HCT116 (cell line): ENCODE measurements at regions not wholly inside any gene's neighbourhood (a gene's known extent, or its start where the extent isn't known, plus 50 kb on each side); places are given as distances from the start of the nearest gene placed in this dataset.

ENCODE experiments used
- ATAC-seq: fragments of 200-7000 bp; cut with Tn5 transposase; 2 replicates; pipeline ENCODE4 v1.9.1; 2020; ENCODE audit warnings: mild to moderate bottlenecking, moderate library complexity
- BruUV-seq: library from RNA; stranded (reverse); fragments of 400-500 nt; replicated peaks from 2 replicates; lab custom pipeline; 2021; lab: Mats Ljungman, UMichigan
- CTCF ChIA-PET: fragments of 300-600 bp; sonication (Branson Sonifier 250); formaldehyde crosslinking; loops from one replicate; lab custom pipeline; 2021; ENCODE audit warnings: antibody characterized with exemption; lab: Charles Lee
- POLR2A ChIA-PET: fragments of 300-600, 350-600 bp; sonication (Branson Sonifier 250); formaldehyde crosslinking; loops from one replicate; lab custom pipeline; 2021; ENCODE audit warnings: antibody characterized with exemption; lab: Charles Lee
- RAD21 ChIA-PET, 2 experiments: fragments of 300-600 bp; sonication (Branson Sonifier 250); formaldehyde crosslinking; loops; one replicate each; lab custom pipeline; 2023; ENCODE audit warnings: low total read pairs in 2 of 2; ENCODE audit not compliant: uncharacterized antibody in 2 of 2, unreplicated experiment in 2 of 2, low non-redundant PET in 1 of 2; lab: Charles Lee
- DNase-seq: peaks from one replicate; pipeline ENCODE4 v3.0.0-alpha.2; 2010; ENCODE audit warnings: low read depth, low spot score
- H2AFZ ChIP-seq: fragments of 200-600 bp; shearing (Covaris generic), sonication (generic); 2 replicates; pipeline ENCODE4 v1.6.1; 2017; ENCODE audit warnings: low read depth, mixed run types, mixed read lengths, antibody characterized with exemption, low read length; ENCODE audit not compliant: poor library complexity, severe bottlenecking
- H3K27ac ChIP-seq: 2 replicates; pipeline ENCODE4 v1.5.1; 2012; ENCODE audit warnings: low read depth, low read length
- H3K27me3 ChIP-seq: fragments of 200-600 bp; sonication (generic); 2 replicates; pipeline ENCODE4 v1.6.1; 2016; ENCODE audit warnings: mixed run types, low read length, mixed read lengths; ENCODE audit not compliant: insufficient read depth
- H3K36me3 ChIP-seq, 2 experiments: fragments of 200-500 bp in 1 of 2; fragments of 200-600 bp in 1 of 2; sonication (Bioruptor generic) in 1 of 2; sonication (generic) in 1 of 2; 2 replicates each; pipeline versions ENCODE4 v1.5.1 to v1.6.1; 2014 to 2016; ENCODE audit warnings: low read length in 2 of 2, inconsistent platforms in 1 of 2, mixed read lengths in 1 of 2, mixed run types in 1 of 2; ENCODE audit not compliant: insufficient read depth in 2 of 2, control insufficient read depth in 1 of 2
- H3K4me1 ChIP-seq, 2 experiments: fragments of 200-600 bp in 1 of 2; sonication (generic) in 1 of 2; 2 replicates each; pipeline versions ENCODE4 v1.5.1 to v1.6.1; 2012 to 2017; ENCODE audit warnings: low read length in 2 of 2, inconsistent platforms in 1 of 2, mild to moderate bottlenecking in 1 of 2, mixed read lengths in 1 of 2, mixed run types in 1 of 2, moderate library complexity in 1 of 2; ENCODE audit not compliant: insufficient read depth in 2 of 2, control insufficient read depth in 1 of 2
- H3K4me2 ChIP-seq: fragments of 200-600 bp; sonication (generic); 2 replicates; pipeline ENCODE4 v1.6.1; 2017; ENCODE audit warnings: mixed run types, low read length, mixed read lengths
- H3K4me3 ChIP-seq, 2 experiments: fragments of 200-600 bp in 1 of 2; sonication (generic) in 1 of 2; replicated peaks in 1 of 2; 2 replicates each; pipeline ENCODE4 v1.5.1; 2011 to 2016; ENCODE audit warnings: low read length in 2 of 2, control low read depth in 1 of 2, low read depth in 1 of 2, mild to moderate bottlenecking in 1 of 2, mixed read lengths in 1 of 2, mixed run types in 1 of 2
- H3K79me2 ChIP-seq: fragments of 200-600 bp; sonication (generic); 2 replicates; pipeline ENCODE4 v1.6.1; 2017; ENCODE audit warnings: mild to moderate bottlenecking, mixed run types, low read length, moderate library complexity, mixed read lengths; ENCODE audit not compliant: insufficient read depth
- H3K9ac ChIP-seq: fragments of 200-600 bp; sonication (generic); 2 replicates; pipeline ENCODE4 v1.6.1; 2016; ENCODE audit warnings: low read length, mixed read lengths
- H3K9me2 ChIP-seq: fragments of 200-600 bp; sonication (generic), shearing (Covaris generic); 2 replicates; pipeline ENCODE4 v1.6.1; 2017; ENCODE audit warnings: mixed run types, mild to moderate bottlenecking, moderate library complexity; ENCODE audit not compliant: insufficient read depth
- H3K9me3 ChIP-seq, 2 experiments: fragments of 200-500 bp in 1 of 2; fragments of 200-600 bp in 1 of 2; sonication (Bioruptor generic) in 1 of 2; sonication (generic) in 1 of 2; 2 replicates each; pipeline ENCODE4 v1.6.1; 2014 to 2017; ENCODE audit warnings: low read length in 2 of 2, mixed read lengths in 2 of 2, inconsistent platforms in 1 of 2, low read depth in 1 of 2, mild to moderate bottlenecking in 1 of 2, mixed run types in 1 of 2, moderate library complexity in 1 of 2; ENCODE audit not compliant: control insufficient read depth in 1 of 2, insufficient read depth in 1 of 2
- H4K20me1 ChIP-seq: fragments of 200-600 bp; sonication (generic), shearing (Covaris generic); 2 replicates; pipeline ENCODE4 v1.6.1; 2017; ENCODE audit warnings: mixed run types, mild to moderate bottlenecking, moderate library complexity; ENCODE audit not compliant: insufficient read depth
- CBX3 ChIP-seq: IDR thresholded peaks from 2 replicates; pipeline ENCODE4 v1.6.1; 2012; ENCODE audit warnings: low read depth
- CEBPB ChIP-seq: IDR thresholded peaks from 2 replicates; pipeline ENCODE4 v1.6.1; 2012; ENCODE audit warnings: low read depth
- EGR1 ChIP-seq: IDR thresholded peaks from 2 replicates; pipeline ENCODE4 v1.6.1; 2012; ENCODE audit warnings: low read depth
- EZH2 ChIP-seq: fragments of 200-600 bp; sonication (generic); IDR thresholded peaks from 2 replicates; pipeline ENCODE4 v1.6.1; 2017; ENCODE audit warnings: antibody characterized with exemption, mixed run types
- FOSL1 ChIP-seq: IDR thresholded peaks from 2 replicates; pipeline ENCODE4 v1.6.1; 2012; ENCODE audit warnings: low read depth
- POLR2A ChIP-seq: IDR thresholded peaks from 2 replicates; pipeline ENCODE4 v1.7.0; 2011; ENCODE audit warnings: borderline replicate concordance; ENCODE audit not compliant: insufficient read depth, insufficient read length; ENCODE audit errors: extremely low read depth
- intact Hi-C: fragments of 100-400 bp; cut with micrococcal nuclease; formaldehyde crosslinking; loops from 2 replicates; pipeline ENCODE4 v1.10.0; 2022
- TF ChIP-seq, protein P1 (sequence below): IDR thresholded peaks from 2 replicates; pipeline ENCODE4 v1.6.1; 2012
- TF ChIP-seq, protein P2 (sequence below): IDR thresholded peaks from 2 replicates; pipeline ENCODE4 v1.6.1; 2012; ENCODE audit warnings: low read depth

DNA sequence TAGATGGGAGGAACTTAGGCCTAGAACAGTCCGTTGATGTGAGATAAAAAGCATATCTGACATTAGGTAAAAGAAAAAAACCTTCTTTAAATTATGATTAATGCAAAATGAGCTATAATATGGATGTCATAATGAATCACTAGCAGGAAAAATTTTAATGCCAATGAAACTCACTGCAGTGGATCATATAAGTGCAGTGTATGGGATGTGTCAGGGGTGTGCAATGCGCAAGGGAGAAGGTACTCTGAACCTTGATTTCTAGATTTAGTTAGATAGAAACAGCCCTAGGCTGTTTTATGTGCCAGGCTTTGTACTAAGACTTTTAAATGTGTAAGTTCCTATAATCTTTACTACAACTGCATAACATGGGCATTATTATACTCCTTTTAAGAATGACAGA lies 50.4 kb upstream of the NXPH2 start:
- DNase-seq (no peak), ATAC-seq (no peak)
- Histone ChIP-seq H3K27me3 (no peaks in the 10 kb centered on the region), H2AFZ (no peak overlapping the region), H3K9ac (no peak overlapping the region), H3K79me2 (no peaks in the 10 kb centered on the region), H3K27ac (no peak overlapping the region), H3K36me3 (no peaks in the 10 kb centered on the region), H3K9me2 (no peaks in the 10 kb centered on the region), H3K4me3 (no peak overlapping the region), H3K4me2 (no peak overlapping the region), H3K9me3 (no peaks in the 10 kb centered on the region), H3K4me1 (no peaks in the 10 kb centered on the region), H4K20me1 (no peaks in the 10 kb centered on the region)
- intact Hi-C loops, result no loop called here
- no peak for TF ChIP-seq CEBPB
- TF ChIP-seq POLR2A, result no peak
- no peak for TF ChIP-seq CBX3
- TF ChIP-seq, protein P1, sequence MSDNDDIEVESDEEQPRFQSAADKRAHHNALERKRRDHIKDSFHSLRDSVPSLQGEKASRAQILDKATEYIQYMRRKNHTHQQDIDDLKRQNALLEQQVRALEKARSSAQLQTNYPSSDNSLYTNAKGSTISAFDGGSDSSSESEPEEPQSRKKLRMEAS, result no peak
- TF ChIP-seq, protein P2, sequence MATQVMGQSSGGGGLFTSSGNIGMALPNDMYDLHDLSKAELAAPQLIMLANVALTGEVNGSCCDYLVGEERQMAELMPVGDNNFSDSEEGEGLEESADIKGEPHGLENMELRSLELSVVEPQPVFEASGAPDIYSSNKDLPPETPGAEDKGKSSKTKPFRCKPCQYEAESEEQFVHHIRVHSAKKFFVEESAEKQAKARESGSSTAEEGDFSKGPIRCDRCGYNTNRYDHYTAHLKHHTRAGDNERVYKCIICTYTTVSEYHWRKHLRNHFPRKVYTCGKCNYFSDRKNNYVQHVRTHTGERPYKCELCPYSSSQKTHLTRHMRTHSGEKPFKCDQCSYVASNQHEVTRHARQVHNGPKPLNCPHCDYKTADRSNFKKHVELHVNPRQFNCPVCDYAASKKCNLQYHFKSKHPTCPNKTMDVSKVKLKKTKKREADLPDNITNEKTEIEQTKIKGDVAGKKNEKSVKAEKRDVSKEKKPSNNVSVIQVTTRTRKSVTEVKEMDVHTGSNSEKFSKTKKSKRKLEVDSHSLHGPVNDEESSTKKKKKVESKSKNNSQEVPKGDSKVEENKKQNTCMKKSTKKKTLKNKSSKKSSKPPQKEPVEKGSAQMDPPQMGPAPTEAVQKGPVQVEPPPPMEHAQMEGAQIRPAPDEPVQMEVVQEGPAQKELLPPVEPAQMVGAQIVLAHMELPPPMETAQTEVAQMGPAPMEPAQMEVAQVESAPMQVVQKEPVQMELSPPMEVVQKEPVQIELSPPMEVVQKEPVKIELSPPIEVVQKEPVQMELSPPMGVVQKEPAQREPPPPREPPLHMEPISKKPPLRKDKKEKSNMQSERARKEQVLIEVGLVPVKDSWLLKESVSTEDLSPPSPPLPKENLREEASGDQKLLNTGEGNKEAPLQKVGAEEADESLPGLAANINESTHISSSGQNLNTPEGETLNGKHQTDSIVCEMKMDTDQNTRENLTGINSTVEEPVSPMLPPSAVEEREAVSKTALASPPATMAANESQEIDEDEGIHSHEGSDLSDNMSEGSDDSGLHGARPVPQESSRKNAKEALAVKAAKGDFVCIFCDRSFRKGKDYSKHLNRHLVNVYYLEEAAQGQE, result no peak
- no peak for TF ChIP-seq EZH2
- TF ChIP-seq EGR1, result no peak
- TF ChIP-seq FOSL1, result no peak
- CTCF ChIA-PET, result interaction anchor here (1.9 kb wide), 1 partner anchor 16 kb away, joined by 6 read pairs; no protein-coding TSS in a partner anchor
- RAD21 ChIA-PET, result no interaction called here
- POLR2A ChIA-PET, result no interaction called here
- BruUV-seq, result no TSS peak
